AG20443 (cell line): ENCODE measurements at regions not wholly inside any gene's neighbourhood (a gene's known extent, or its start where the extent isn't known, plus 50 kb on each side); places are given as distances from the start of the nearest gene placed in this dataset.

Experiments
- DNase-seq: peaks from one replicate; pipeline ENCODE4 v3.0.0; 2012; ENCODE audit warnings: low spot score, mixed read lengths

- peak; percentile 41 for DNase-seq
Measured at GRCh38 chr1:221431068-221431651, 310.7 kb downstream of the DUSP10 start.

GRCh38 chr1:221431961-221432360, 309.9 kb downstream of the DUSP10 start:
- no peak for DNase-seq

- peak; percentile 49 for DNase-seq
Measured at GRCh38 chr1:221435504-221435904, 306.4 kb downstream of the DUSP10 start.

- DNase-seq, result no peak
Measured at GRCh38 chr1:221437171-221437570, 304.7 kb downstream of the DUSP10 start.

GRCh38 chr1:221437926-221438325, 304.0 kb downstream of the DUSP10 start:
- DNase-seq, result no peak

GRCh38 chr1:221439008-221439746, 302.7 kb downstream of the DUSP10 start:
- peak; percentile 39 for DNase-seq

GRCh38 chr1:221439747-221440501, 302.0 kb downstream of the DUSP10 start:
- DNase-seq, result peak; percentile 70

GRCh38 chr1:221440658-221441057, 301.2 kb downstream of the DUSP10 start:
- no peak for DNase-seq

- DNase-seq, result no peak
Measured at GRCh38 chr1:221442056-221442455, 299.8 kb downstream of the DUSP10 start.

GRCh38 chr1:221444346-221444745, 297.5 kb downstream of the DUSP10 start:
- DNase-seq, result no peak

GRCh38 chr1:221448585-221449175, 293.2 kb downstream of the DUSP10 start:
- no peak for DNase-seq

- DNase-seq, result no peak
Measured at GRCh38 chr1:221449194-221449593, 292.7 kb downstream of the DUSP10 start.

- DNase-seq, result peak; percentile 28
Measured at GRCh38 chr1:221449801-221450470, 292.0 kb downstream of the DUSP10 start.

- no peak for DNase-seq
Measured at GRCh38 chr1:221451741-221452140, 290.1 kb downstream of the DUSP10 start.

- no peak for DNase-seq
Measured at GRCh38 chr1:221454096-221454495, 287.8 kb downstream of the DUSP10 start.

GRCh38 chr1:221456918-221457317, 285.0 kb downstream of the DUSP10 start:
- DNase-seq, result no peak

- DNase-seq, result peak; percentile 23
Measured at GRCh38 chr1:221457685-221458446, 284.0 kb downstream of the DUSP10 start.

GRCh38 chr1:221458447-221459156, 283.3 kb downstream of the DUSP10 start:
- peak; percentile 77 for DNase-seq

- DNase-seq, result no peak
Measured at GRCh38 chr1:221459558-221459957, 282.3 kb downstream of the DUSP10 start.

GRCh38 chr1:221462345-221462744, 279.5 kb downstream of the DUSP10 start:
- no peak for DNase-seq

GRCh38 chr1:221468546-221468945, 273.3 kb downstream of the DUSP10 start:
- DNase-seq, result peak; percentile 32
